H1 (cell line): ENCODE measurements at regions not wholly inside any gene's neighbourhood (a gene's known extent, or its start where the extent isn't known, plus 50 kb on each side); places are given as distances from the start of the nearest gene placed in this dataset.

Experiments
- CTCF ChIA-PET: fragments of 300-600 bp; sonication (Branson Sonifier 250); formaldehyde crosslinking; loops from one replicate; lab custom pipeline; 2021; ENCODE audit not compliant: partially characterized antibody; lab: Charles Lee
- POLR2A ChIA-PET: fragments of 300-600 bp; sonication (Branson Sonifier 250); formaldehyde crosslinking; loops from one replicate; lab custom pipeline; 2021; ENCODE audit warnings: inconsistent platforms; ENCODE audit not compliant: partially characterized antibody; lab: Charles Lee
- DNase-seq, 2 experiments: peaks; one replicate each; pipeline versions ENCODE4 v3.0.0 to v3.0.0-alpha.2; 2010 to 2022; ENCODE audit warnings: low spot score in 2 of 2, low read depth in 1 of 2, mixed read lengths in 1 of 2
- FAIRE-seq: peaks from 2 replicates; lab custom pipeline; 2011; peaks lifted over from hg19 to GRCh38; lab: Jason Lieb, UNC
- H2AFZ ChIP-seq: 2 replicates; pipeline ENCODE4 v1.8.1; 2012; ENCODE audit warnings: low read length, inconsistent platforms
- H2AK5ac ChIP-seq: 2 replicates; pipeline ENCODE4 v1.6.1; 2013; ENCODE audit warnings: low read depth, low read length
- H2BK120ac ChIP-seq: replicated peaks from 2 replicates; pipeline ENCODE3; 2013; ENCODE audit warnings: low read depth, low read length, inconsistent platforms
- H2BK12ac ChIP-seq: 2 replicates; pipeline ENCODE4 v1.6.1; 2013; ENCODE audit warnings: low read depth, low read length
- H2BK15ac ChIP-seq: 2 replicates; pipeline ENCODE4 v1.6.1; 2013; ENCODE audit warnings: low read length
- H2BK20ac ChIP-seq: 2 replicates; pipeline ENCODE4 v1.6.1; 2013; ENCODE audit warnings: low read length
- H2BK5ac ChIP-seq: 2 replicates; pipeline ENCODE4 v1.6.1; 2013; ENCODE audit warnings: low read depth, low read length
- H3K14ac ChIP-seq: 2 replicates; pipeline ENCODE4 v1.6.1; 2013; ENCODE audit warnings: inconsistent platforms; ENCODE audit not compliant: insufficient read length
- H3K18ac ChIP-seq: 2 replicates; pipeline ENCODE4 v1.6.1; 2013; ENCODE audit warnings: low read length; ENCODE audit errors: extremely low read depth
- H3K23ac ChIP-seq: 2 replicates; pipeline ENCODE4 v1.6.1; 2013; ENCODE audit warnings: inconsistent platforms; ENCODE audit not compliant: insufficient read length
- H3K23me2 ChIP-seq: 2 replicates; pipeline ENCODE4 v1.6.1; 2013; ENCODE audit warnings: low read depth, low read length
- H3K27ac ChIP-seq: 2 replicates; pipeline ENCODE4 v1.6.1; 2011; ENCODE audit warnings: low read depth, low read length, inconsistent platforms
- H3K27me3 ChIP-seq, 4 experiments: replicated peaks in 1 of 4; 1 replicate in 1 of 4; 2 replicates in 3 of 4; pipeline versions ENCODE4 v1.6.1 to v1.8.1; 2011 to 2013; ENCODE audit warnings: low read length in 3 of 4, mild to moderate bottlenecking in 3 of 4, inconsistent platforms in 2 of 4, mixed read lengths in 2 of 4, moderate library complexity in 1 of 4; ENCODE audit not compliant: control insufficient read depth in 3 of 4, insufficient read depth in 3 of 4; ENCODE audit errors: extremely low read depth in 1 of 4
- H3K36me3 ChIP-seq, 4 experiments: 2 replicates each; pipeline versions ENCODE4 v1.6.1 to v1.8.1; 2011 to 2013; ENCODE audit warnings: mild to moderate bottlenecking in 4 of 4, low read length in 3 of 4, moderate library complexity in 2 of 4, control low read depth in 1 of 4, inconsistent platforms in 1 of 4; ENCODE audit not compliant: insufficient read depth in 4 of 4, control insufficient read depth in 2 of 4
- H3K4ac ChIP-seq: replicated peaks from 2 replicates; pipeline ENCODE3; 2013; ENCODE audit warnings: low read length, low read depth, mixed read lengths, inconsistent platforms; ENCODE audit not compliant: insufficient read length
- H3K4me1 ChIP-seq, 4 experiments: replicated peaks in 1 of 4; 1 replicate in 1 of 4; 2 replicates in 3 of 4; pipeline versions ENCODE4 v1.6.1 to v1.8.1; 2011 to 2013; ENCODE audit warnings: low read length in 3 of 4, inconsistent platforms in 2 of 4, mixed read lengths in 1 of 4; ENCODE audit not compliant: insufficient read depth in 4 of 4, control insufficient read depth in 3 of 4
- H3K4me2 ChIP-seq, 2 experiments: 2 replicates each; pipeline versions ENCODE4 v1.6.1 to v1.8.1; 2011 to 2013; ENCODE audit warnings: low read depth in 2 of 2, low read length in 2 of 2, control low read depth in 1 of 2, inconsistent platforms in 1 of 2, mild to moderate bottlenecking in 1 of 2; ENCODE audit not compliant: insufficient read depth in 1 of 2
- H3K4me3 ChIP-seq, 4 experiments: fragments of 200-600, 300-600 bp in 1 of 4; sonication (generic), shearing (Covaris generic), sonication (Bioruptor Twin) in 1 of 4; 2 replicates each; pipeline versions ENCODE4 v1.5.1 to v1.8.1; 2011 to 2016; ENCODE audit warnings: low read length in 4 of 4, low read depth in 3 of 4, control low read depth in 2 of 4, inconsistent platforms in 2 of 4, mild to moderate bottlenecking in 2 of 4, mixed read lengths in 1 of 4, moderate library complexity in 1 of 4; ENCODE audit not compliant: insufficient read depth in 2 of 4; ENCODE audit errors: extremely low read depth in 1 of 4
- H3K56ac ChIP-seq: replicated peaks from 2 replicates; pipeline ENCODE3; 2013; ENCODE audit warnings: low read depth, mild to moderate bottlenecking, mixed read lengths, low read length, inconsistent platforms; ENCODE audit not compliant: insufficient read length
- H3K79me1 ChIP-seq: 2 replicates; pipeline ENCODE4 v1.6.1; 2013; ENCODE audit warnings: low read depth, low read length, control low read depth
- H3K79me2 ChIP-seq, 2 experiments: 2 replicates each; pipeline versions ENCODE4 v1.6.1 to v1.8.1; 2012 to 2013; ENCODE audit warnings: low read length in 2 of 2, mild to moderate bottlenecking in 2 of 2, inconsistent platforms in 1 of 2; ENCODE audit not compliant: insufficient read depth in 2 of 2, control insufficient read depth in 1 of 2
- H3K9ac ChIP-seq, 4 experiments: replicated peaks in 1 of 4; 1 replicate in 1 of 4; 2 replicates in 3 of 4; pipeline versions ENCODE4 v1.6.1 to v1.8.1; 2011 to 2013; ENCODE audit warnings: low read depth in 3 of 4, low read length in 3 of 4, control low read depth in 2 of 4, mild to moderate bottlenecking in 2 of 4, moderate library complexity in 2 of 4, inconsistent platforms in 1 of 4; ENCODE audit errors: extremely low read depth in 1 of 4
- H3K9me3 ChIP-seq, 2 experiments: 2 replicates each; pipeline versions ENCODE4 v1.6.1 to v1.8.1; 2012 to 2013; ENCODE audit warnings: mild to moderate bottlenecking in 2 of 2, moderate library complexity in 2 of 2, control low read depth in 1 of 2, inconsistent platforms in 1 of 2, low read depth in 1 of 2, low read length in 1 of 2, mixed read lengths in 1 of 2; ENCODE audit not compliant: insufficient read depth in 2 of 2
- H4K20me1 ChIP-seq, 2 experiments: replicated peaks in 1 of 2; 2 replicates each; pipeline versions ENCODE3 to v1.8.1; 2011 to 2013; ENCODE audit warnings: inconsistent platforms in 2 of 2, low read length in 2 of 2, mild to moderate bottlenecking in 1 of 2; ENCODE audit not compliant: insufficient read depth in 2 of 2, control insufficient read depth in 1 of 2
- H4K5ac ChIP-seq: 2 replicates; pipeline ENCODE4 v1.6.1; 2013; ENCODE audit warnings: low read length, low read depth, mixed read lengths, inconsistent platforms; ENCODE audit not compliant: insufficient read length
- H4K8ac ChIP-seq: 2 replicates; pipeline ENCODE4 v1.8.0; 2013; ENCODE audit warnings: mild to moderate bottlenecking, moderate library complexity, low read length, inconsistent platforms; ENCODE audit not compliant: insufficient read depth; ENCODE audit errors: extremely low read depth
- H4K91ac ChIP-seq: replicated peaks from 2 replicates; pipeline ENCODE3; 2013; ENCODE audit warnings: low read length, mixed read lengths, inconsistent platforms; ENCODE audit not compliant: insufficient read length
- CBX8 ChIP-seq: fragments of 300-800, 300-1000 bp; sonication (generic); IDR thresholded peaks from 2 replicates; pipeline ENCODE4 v1.7.1; 2016; ENCODE audit warnings: low read depth, low read length, borderline replicate concordance
- KDM1A ChIP-seq: fragments of 200-600, 300-600 bp; sonication (generic); IDR thresholded peaks from 2 replicates; pipeline ENCODE4 v1.7.1; 2016; ENCODE audit warnings: mild to moderate bottlenecking, low read length, borderline replicate concordance
- WGBS, 2 experiments: shearing (Covaris generic) in 1 of 2; methylation state at CpG; one replicate each; pipeline versions ENCODE4 v1.1.6 to v1.1.7; 2013 to 2015; ENCODE audit warnings: low lambda C conversion rate in 2 of 2, mixed read lengths in 2 of 2, inconsistent platforms in 1 of 2, low coverage in 1 of 2, missing lambda C conversion rate in 1 of 2; ENCODE audit not compliant: insufficient replicate concordance in 2 of 2, insufficient coverage in 1 of 2, insufficient read length in 1 of 2; ENCODE audit errors: extremely low coverage in 1 of 2, missing lambda C conversion rate in 1 of 2; 5-methylcytosine and 5-hydroxymethylcytosine counted together

- no peak overlapping the region for H4K8ac ChIP-seq
- no peaks in the 10 kb centered on the region for H3K27me3 ChIP-seq
- no peak overlapping the region for H3K4me3 ChIP-seq
- H3K36me3 ChIP-seq = no peaks in the 10 kb centered on the region
- no peak overlapping the region for H3K27ac ChIP-seq
- no peaks in the 10 kb centered on the region for H3K79me1 ChIP-seq
- ChIA-PET CTCF (interaction anchor here (0.7 to 1.4 kb wide), 3 partner anchors 338 to 471 kb away, joined by 3 read pairs; no protein-coding TSS in a partner anchor), POLR2A (no interaction called here)
- FAIRE-seq (no peak), DNase-seq (no peak)
- TF ChIP-seq KDM1A (peak; percentile 37; the same call in 1 of the 2 replicates), CBX8 (no peak)
- H3K4me1 ChIP-seq = no peaks in the 10 kb centered on the region
- H3K56ac ChIP-seq = no peak overlapping the region
- H3K18ac ChIP-seq = no peak overlapping the region
- H2AK5ac ChIP-seq = no peak overlapping the region
- no peaks in the 10 kb centered on the region for H3K23me2 ChIP-seq
- no peak overlapping the region for H2AFZ ChIP-seq
- no peaks in the 10 kb centered on the region for H3K79me2 ChIP-seq
- H3K9ac ChIP-seq = no peak overlapping the region
- WGBS, 2 experiments = 93% methylated on average over 4 of the region's 4 CpGs; no CpG with 5 or more reads in 1 of the 2 experiments
- no peak overlapping the region for H3K4me2 ChIP-seq
- H2BK12ac ChIP-seq = no peak overlapping the region
- H4K20me1 ChIP-seq = no peaks in the 10 kb centered on the region
- H3K14ac ChIP-seq = no peak overlapping the region
- no peak overlapping the region for H3K23ac ChIP-seq
- no peak overlapping the region for H2BK20ac ChIP-seq
- no peak overlapping the region for H4K91ac ChIP-seq
- no peak overlapping the region for H2BK15ac ChIP-seq
- H2BK120ac ChIP-seq = no peak overlapping the region
- H4K5ac ChIP-seq = no peak overlapping the region
- H3K4ac ChIP-seq = no peak overlapping the region
- H3K9me3 ChIP-seq = no peaks in the 10 kb centered on the region
- H2BK5ac ChIP-seq = no peak overlapping the region
Measured at GRCh38 chr17:68766640-68767039, 165.5 kb upstream of the FAM20A start.
